ENCODE measurements at regions not wholly inside any gene's neighbourhood (a gene's known extent, or its start where the extent isn't known, plus 50 kb on each side); places are given as distances from the start of the nearest gene placed in this dataset.

DNA sequence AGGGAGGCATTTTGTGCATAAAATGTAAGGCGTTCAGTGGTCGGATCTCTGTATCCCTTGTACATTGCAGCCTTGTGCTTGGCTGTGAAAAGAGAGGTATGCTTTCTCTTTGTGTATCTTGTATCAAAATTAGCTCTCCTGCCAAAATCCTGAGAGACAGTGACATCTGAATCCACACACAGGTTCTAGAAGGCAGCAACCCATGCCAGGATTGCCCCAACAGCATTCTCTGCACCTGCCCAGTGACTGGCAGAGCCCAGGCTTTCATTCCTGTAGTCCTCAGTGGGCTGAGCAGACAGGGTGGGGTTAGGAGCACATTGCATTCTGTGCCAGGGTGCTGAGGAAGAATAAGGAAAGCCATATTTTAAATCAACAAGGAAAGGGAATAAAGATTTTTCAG lies 740.3 kb upstream of the RAB6C start:
- 95% methylated on average over 2 of the region's 2 CpGs for WGBS
- Histone ChIP-seq H3K4me3 (ENCODE audit: low read length) (no peak overlapping the region), H3K9ac (ENCODE audit: low read depth, low read length) (no peak overlapping the region), H3K36me3 (ENCODE audit: insufficient read depth, low read length) (no peaks in the 10 kb centered on the region), H3K4me1 (ENCODE audit: insufficient read depth, low read length) (no peaks in the 10 kb centered on the region), H3K27ac (ENCODE audit: low read depth, low read length) (no peak overlapping the region), H3K9me3 (ENCODE audit: insufficient read depth, low read depth, low read length) (peaks cover 4% of the 10 kb centered on the region; the same call in 1 of the 2 replicates), H3K27me3 (ENCODE audit: insufficient read depth, low read length) (no peaks in the 10 kb centered on the region)

DNA sequence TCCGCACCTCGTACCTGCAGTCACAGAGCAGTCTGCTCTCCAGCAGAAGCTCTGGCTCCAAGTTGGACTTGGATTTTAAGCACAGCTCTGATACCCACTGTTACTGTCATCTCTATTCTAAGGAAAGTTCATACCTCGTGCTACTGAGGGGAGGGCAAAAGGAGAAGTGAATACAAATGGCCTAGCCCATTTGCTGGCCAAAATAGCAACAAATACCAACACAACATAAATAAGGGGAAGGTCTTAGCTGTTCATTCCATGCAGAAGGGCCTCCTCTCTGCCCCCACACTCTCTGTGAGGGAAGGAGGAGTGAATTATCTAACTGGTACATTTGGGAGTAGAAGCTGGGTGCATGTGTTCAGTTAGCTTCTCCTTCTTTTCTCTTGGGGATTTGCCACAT lies 739.4 kb upstream of the RAB6C start:
- no peaks in the 10 kb centered on the region for H3K36me3 ChIP-seq (ENCODE audit: insufficient read depth, low read length)
- H3K4me1 ChIP-seq (ENCODE audit: insufficient read depth, low read length), result no peaks in the 10 kb centered on the region
- 98% methylated on average over 2 of the region's 3 CpGs for WGBS
- peaks cover 5% of the 10 kb centered on the region; the same call in 1 of the 2 replicates for H3K9me3 ChIP-seq (ENCODE audit: insufficient read depth, low read depth, low read length)
- H3K27me3 ChIP-seq (ENCODE audit: insufficient read depth, low read length), result no peaks in the 10 kb centered on the region
- H3K4me3 ChIP-seq (ENCODE audit: low read length), result no peak overlapping the region
- H3K9ac ChIP-seq (ENCODE audit: low read depth, low read length), result no peak overlapping the region
- H3K27ac ChIP-seq (ENCODE audit: low read depth, low read length), result no peak overlapping the region

DNA sequence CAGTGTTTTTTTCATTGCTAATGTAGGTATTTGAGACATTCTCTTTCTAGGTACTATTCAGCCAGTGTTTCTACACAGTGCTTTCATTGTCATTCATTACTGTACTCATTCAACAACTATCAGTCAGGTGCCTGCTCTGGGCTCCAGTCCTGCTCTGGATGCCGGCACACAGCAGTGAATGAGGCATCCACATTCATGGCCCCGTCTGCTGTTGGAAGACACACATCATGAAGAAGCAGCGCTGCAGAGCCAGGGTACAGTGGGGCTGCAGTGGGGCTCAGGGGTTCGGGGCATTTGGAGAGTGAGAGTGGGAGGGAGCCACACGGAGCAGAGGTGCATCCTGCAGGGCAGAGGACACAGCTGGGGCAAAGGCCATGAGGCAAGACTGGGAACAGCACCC lies 737.2 kb upstream of the RAB6C start:
- WGBS, result 85% methylated on average over 5 of the region's 5 CpGs
- H3K9me3 ChIP-seq (ENCODE audit: insufficient read depth, low read depth, low read length), result peaks cover 8% of the 10 kb centered on the region; the same call in 1 of the 2 replicates
- no peak overlapping the region for H3K27ac ChIP-seq (ENCODE audit: low read depth, low read length)
- H3K27me3 ChIP-seq (ENCODE audit: insufficient read depth, low read length), result no peaks in the 10 kb centered on the region
- H3K4me1 ChIP-seq (ENCODE audit: insufficient read depth, low read length), result no peaks in the 10 kb centered on the region
- no peaks in the 10 kb centered on the region for H3K36me3 ChIP-seq (ENCODE audit: insufficient read depth, low read length)
- H3K9ac ChIP-seq (ENCODE audit: low read depth, low read length), result no peak overlapping the region
- H3K4me3 ChIP-seq (ENCODE audit: low read length), result no peak overlapping the region

DNA sequence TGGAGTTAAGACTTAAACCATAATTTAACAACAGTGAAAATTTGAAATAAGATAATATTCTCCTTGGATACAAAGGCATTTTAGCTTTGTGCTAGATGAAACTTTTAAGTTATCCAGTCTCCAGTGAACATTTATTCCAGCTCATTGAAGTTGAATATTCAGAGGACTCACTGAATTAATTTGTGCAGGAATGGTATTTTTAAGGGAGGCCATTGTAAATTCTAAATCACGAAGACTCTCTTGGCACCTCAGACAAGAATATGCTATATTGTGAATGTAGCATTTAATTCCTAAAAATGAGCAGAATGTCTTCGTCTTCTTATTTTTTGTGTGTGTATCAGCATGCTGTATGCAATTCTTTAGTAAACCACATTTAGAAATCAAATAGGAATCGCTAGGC lies 731.7 kb upstream of the RAB6C start:
- Histone ChIP-seq H3K4me1 (ENCODE audit: insufficient read depth, low read length) (no peaks in the 10 kb centered on the region), H3K27ac (ENCODE audit: low read depth, low read length) (no peak overlapping the region), H3K36me3 (ENCODE audit: insufficient read depth, low read length) (no peaks in the 10 kb centered on the region), H3K4me3 (ENCODE audit: low read length) (no peak overlapping the region), H3K27me3 (ENCODE audit: insufficient read depth, low read length) (no peaks in the 10 kb centered on the region), H3K9ac (ENCODE audit: low read depth, low read length) (no peak overlapping the region), H3K9me3 (ENCODE audit: insufficient read depth, low read depth, low read length) (peaks cover 8% of the 10 kb centered on the region; the same call in 1 of the 2 replicates)
- WGBS, result 98% methylated on average over 3 of the region's 3 CpGs

DNA sequence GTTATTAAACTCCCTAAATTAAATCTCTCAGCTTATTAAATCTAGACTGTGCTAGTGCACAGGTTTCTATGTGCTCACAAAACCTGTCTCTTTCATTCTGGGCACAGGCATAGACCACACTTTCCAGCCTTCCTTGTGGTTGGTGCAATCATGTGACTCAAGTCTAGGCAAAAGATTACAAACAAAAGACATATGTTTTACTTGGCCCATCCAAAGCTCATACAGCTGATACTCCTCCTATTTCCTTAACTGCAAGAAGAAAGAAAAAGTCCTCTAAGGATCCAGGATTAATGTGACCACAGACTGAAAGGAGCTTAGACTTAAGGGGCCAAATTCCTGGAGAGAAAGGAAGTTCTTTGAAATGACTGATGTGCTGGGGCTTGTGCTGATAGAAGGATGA lies 731.3 kb upstream of the RAB6C start:
- Histone ChIP-seq H3K9ac (ENCODE audit: low read depth, low read length) (no peak overlapping the region), H3K27ac (ENCODE audit: low read depth, low read length) (no peak overlapping the region), H3K27me3 (ENCODE audit: insufficient read depth, low read length) (no peaks in the 10 kb centered on the region), H3K4me1 (ENCODE audit: insufficient read depth, low read length) (no peaks in the 10 kb centered on the region), H3K9me3 (ENCODE audit: insufficient read depth, low read depth, low read length) (peaks cover 8% of the 10 kb centered on the region; the same call in 1 of the 2 replicates), H3K4me3 (ENCODE audit: low read length) (no peak overlapping the region), H3K36me3 (ENCODE audit: insufficient read depth, low read length) (no peaks in the 10 kb centered on the region)

DNA sequence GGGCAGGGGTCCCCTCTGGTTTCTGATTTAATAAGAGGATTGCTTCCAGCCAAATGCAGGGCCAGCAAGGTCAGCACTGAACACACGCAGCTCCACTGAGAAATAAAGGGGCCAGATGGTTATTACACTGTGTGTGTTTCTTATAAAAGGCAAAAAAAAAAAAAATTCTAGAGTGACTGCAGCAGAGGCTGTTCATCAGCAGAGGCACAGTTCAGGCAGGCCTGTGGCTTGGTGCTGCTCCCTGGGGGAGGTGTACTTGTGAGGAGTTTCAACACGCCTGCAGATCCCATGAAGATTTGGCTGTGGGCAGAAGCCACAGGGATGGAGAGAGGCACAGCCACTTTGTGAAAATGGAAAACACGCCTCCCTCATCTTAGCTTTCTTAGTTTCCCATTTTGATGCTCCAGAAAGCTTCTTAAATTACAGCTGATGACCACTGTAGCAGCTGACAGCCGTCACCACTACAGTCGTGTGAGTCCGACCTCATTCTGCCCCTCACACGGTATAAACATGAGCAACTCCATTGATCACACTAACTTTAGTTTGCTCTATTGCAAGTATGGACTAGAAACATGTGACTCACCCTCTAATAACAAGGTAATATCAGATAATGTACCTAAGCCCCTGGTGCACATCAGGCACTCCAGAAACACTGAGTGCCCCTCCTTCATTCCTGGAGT lies 726.5 kb upstream of the RAB6C start:
- Histone ChIP-seq H3K27ac (ENCODE audit: low read depth, low read length) (no peak overlapping the region), H3K27me3 (ENCODE audit: insufficient read depth, low read length) (no peaks in the 10 kb centered on the region), H3K4me3 (ENCODE audit: low read length) (no peak overlapping the region), H3K4me1 (ENCODE audit: insufficient read depth, low read length) (no peaks in the 10 kb centered on the region), H3K9me3 (ENCODE audit: insufficient read depth, low read depth, low read length) (peaks cover under 1% of the 10 kb centered on the region), H3K9ac (ENCODE audit: low read depth, low read length) (no peak overlapping the region), H3K36me3 (ENCODE audit: insufficient read depth, low read length) (no peaks in the 10 kb centered on the region)
- WGBS, result 92% methylated on average over 7 of the region's 7 CpGs

DNA sequence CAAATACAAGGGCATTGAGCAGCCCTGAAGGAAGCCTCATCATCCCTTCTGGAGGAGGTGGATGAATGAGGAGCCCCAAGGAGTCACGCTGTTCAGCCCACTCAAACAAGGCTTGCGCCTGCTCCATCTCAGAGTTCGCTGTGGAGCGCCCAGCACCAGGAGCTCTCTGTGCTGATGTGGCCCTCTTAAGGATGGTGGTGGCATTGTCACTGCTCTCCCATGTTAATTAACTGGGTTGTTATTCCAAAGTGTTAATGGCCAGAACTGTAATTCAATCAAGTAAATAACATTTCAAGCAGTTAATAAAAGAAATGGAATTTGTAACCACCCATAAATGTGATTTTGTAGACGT lies 726.0 kb upstream of the RAB6C start:
- H3K4me3 ChIP-seq (ENCODE audit: low read length), result no peak overlapping the region
- H3K9ac ChIP-seq (ENCODE audit: low read depth, low read length), result no peak overlapping the region
- H3K4me1 ChIP-seq (ENCODE audit: insufficient read depth, low read length), result no peaks in the 10 kb centered on the region
- no peaks in the 10 kb centered on the region for H3K27me3 ChIP-seq (ENCODE audit: insufficient read depth, low read length)
- H3K9me3 ChIP-seq (ENCODE audit: insufficient read depth, low read depth, low read length), result peaks cover 5% of the 10 kb centered on the region
- H3K36me3 ChIP-seq (ENCODE audit: insufficient read depth, low read length), result no peaks in the 10 kb centered on the region
- no peak overlapping the region for H3K27ac ChIP-seq (ENCODE audit: low read depth, low read length)
- 47% methylated on average over 5 of the region's 5 CpGs for WGBS

DNA sequence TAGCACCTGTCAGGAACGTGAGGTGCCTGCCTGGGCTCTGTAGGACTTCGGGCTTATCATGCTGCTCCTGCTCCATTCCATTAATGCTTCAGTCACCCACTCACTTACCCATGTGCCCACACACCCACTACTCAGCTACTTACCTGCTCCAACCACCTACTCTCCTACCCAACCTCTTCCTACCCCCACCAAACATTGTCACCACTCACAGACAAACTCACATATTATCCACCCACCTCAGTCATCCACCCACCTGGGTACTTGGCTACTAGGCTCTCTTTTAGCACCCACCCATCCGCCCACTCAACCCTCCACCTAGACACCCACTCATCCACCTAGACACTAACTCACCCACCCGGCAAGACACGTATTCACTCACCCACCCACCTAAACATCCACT lies 724.7 kb upstream of the RAB6C start:
- 91% methylated on average over 5 of the region's 5 CpGs for WGBS
- Histone ChIP-seq H3K27ac (ENCODE audit: low read depth, low read length) (no peak overlapping the region), H3K36me3 (ENCODE audit: insufficient read depth, low read length) (no peaks in the 10 kb centered on the region), H3K4me1 (ENCODE audit: insufficient read depth, low read length) (no peaks in the 10 kb centered on the region), H3K27me3 (ENCODE audit: insufficient read depth, low read length) (no peaks in the 10 kb centered on the region), H3K9ac (ENCODE audit: low read depth, low read length) (no peak overlapping the region), H3K9me3 (ENCODE audit: insufficient read depth, low read depth, low read length) (peaks cover 15% of the 10 kb centered on the region), H3K4me3 (ENCODE audit: low read length) (no peak overlapping the region)

DNA sequence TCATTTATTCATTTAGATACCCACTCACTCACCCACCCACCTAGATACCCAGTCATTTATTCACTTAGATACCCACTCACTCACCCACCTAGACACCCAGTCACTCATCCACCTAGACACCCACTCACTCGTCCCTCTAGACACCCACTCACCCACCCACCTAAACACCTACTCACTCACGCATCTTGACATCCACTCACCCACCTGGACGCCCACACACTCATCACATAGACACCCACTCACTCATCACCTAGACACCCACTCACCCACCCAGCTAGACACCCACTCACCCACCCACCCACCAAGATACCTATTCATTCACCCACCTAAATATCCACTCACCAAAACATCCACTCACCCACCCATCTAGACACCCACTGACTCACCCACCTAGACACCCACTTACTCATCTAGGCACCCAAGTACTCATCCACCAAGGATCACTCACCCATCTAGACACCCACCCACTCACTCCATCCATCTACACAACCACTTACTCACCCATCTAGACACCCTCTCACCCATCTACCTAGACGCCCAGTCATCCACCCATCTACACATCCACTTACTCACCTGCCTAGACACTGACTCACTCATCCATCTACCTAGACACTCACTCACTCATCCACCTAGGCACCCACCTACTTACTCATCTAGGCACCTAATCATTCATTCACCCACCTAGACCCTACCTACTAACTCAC lies 723.7 kb upstream of the RAB6C start:
- no peaks in the 10 kb centered on the region for H3K36me3 ChIP-seq (ENCODE audit: insufficient read depth, low read length)
- H3K9ac ChIP-seq (ENCODE audit: low read depth, low read length), result no peak overlapping the region
- H3K9me3 ChIP-seq (ENCODE audit: insufficient read depth, low read depth, low read length), result peaks cover 18% of the 10 kb centered on the region
- 91% methylated on average over 4 of the region's 4 CpGs for WGBS
- no peak overlapping the region for H3K27ac ChIP-seq (ENCODE audit: low read depth, low read length)
- no peaks in the 10 kb centered on the region for H3K4me1 ChIP-seq (ENCODE audit: insufficient read depth, low read length)
- H3K27me3 ChIP-seq (ENCODE audit: insufficient read depth, low read length), result no peaks in the 10 kb centered on the region
- H3K4me3 ChIP-seq (ENCODE audit: low read length), result no peak overlapping the region

DNA sequence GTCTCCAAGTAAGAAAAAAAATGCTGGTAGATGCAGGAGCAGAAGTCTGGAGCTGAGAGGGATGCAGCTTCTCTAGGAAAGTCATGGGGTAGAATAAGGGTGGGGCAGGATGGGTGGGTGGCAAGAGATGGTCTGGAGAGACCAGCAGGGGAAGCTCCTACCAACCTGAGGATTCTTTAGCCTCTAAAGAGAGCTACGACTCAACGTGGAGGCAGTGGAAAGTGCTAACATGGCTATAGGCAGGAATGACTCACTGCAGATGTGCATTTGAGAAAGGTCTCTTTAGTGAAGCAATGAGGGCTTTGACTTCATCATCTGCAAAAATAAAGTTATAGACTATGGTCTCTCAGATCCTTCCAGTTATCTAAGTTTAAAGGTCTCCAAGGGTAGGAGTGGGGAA lies 722.8 kb upstream of the RAB6C start:
- no peak overlapping the region for H3K9ac ChIP-seq (ENCODE audit: low read depth, low read length)
- no peak overlapping the region for H3K27ac ChIP-seq (ENCODE audit: low read depth, low read length)
- H3K4me3 ChIP-seq (ENCODE audit: low read length), result no peak overlapping the region
- WGBS, result 72% methylated on average over 2 of the region's 2 CpGs
- no peaks in the 10 kb centered on the region for H3K36me3 ChIP-seq (ENCODE audit: insufficient read depth, low read length)
- H3K4me1 ChIP-seq (ENCODE audit: insufficient read depth, low read length), result no peaks in the 10 kb centered on the region
- peaks cover 18% of the 10 kb centered on the region for H3K9me3 ChIP-seq (ENCODE audit: insufficient read depth, low read depth, low read length)
- no peaks in the 10 kb centered on the region for H3K27me3 ChIP-seq (ENCODE audit: insufficient read depth, low read length)

DNA sequence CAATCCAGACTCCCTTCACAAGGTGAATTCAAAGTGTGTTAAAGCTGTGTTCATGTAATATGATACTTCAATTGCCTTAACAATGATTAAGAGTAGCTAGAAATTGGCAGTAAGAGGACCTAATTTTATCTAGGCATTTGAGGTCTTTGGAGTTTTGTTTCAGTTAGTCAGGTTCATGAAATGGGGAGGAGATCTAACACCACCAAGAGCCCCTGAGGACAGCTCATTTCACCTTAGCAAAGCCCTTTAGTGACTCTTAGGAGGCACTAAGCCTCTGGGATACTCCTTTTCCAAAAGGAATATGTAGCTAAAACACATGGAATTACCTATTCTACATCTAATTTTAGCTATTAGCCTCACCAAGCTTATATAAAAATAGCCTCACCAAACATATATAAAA lies 716.5 kb upstream of the RAB6C start:
- peaks cover 32% of the 10 kb centered on the region for H3K9me3 ChIP-seq (ENCODE audit: insufficient read depth, low read depth, low read length)
- H3K27ac ChIP-seq (ENCODE audit: low read depth, low read length), result no peak overlapping the region
- no peak overlapping the region for H3K4me3 ChIP-seq (ENCODE audit: low read length)
- no peaks in the 10 kb centered on the region for H3K27me3 ChIP-seq (ENCODE audit: insufficient read depth, low read length)
- H3K36me3 ChIP-seq (ENCODE audit: insufficient read depth, low read length), result no peaks in the 10 kb centered on the region
- no peaks in the 10 kb centered on the region for H3K4me1 ChIP-seq (ENCODE audit: insufficient read depth, low read length)
- H3K9ac ChIP-seq (ENCODE audit: low read depth, low read length), result no peak overlapping the region

DNA sequence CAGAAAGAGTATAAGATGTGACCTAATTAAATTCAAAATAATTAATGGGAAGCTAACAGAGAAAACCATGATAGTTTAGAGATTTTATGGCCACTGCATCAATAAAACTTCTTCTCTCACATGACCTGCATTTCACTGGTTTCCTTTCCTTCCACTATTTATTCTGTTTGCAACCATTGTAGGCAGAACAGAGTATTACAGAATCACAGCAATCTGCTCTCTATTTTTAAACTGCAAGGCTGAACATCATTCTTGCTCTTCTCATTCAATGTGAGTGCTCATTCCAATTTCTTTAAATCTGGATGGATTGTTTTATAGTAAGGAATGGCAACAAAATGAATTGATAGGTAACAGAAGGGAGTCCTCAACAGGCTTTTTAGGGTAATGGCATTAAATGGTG lies 715.5 kb upstream of the RAB6C start:
- Histone ChIP-seq H3K36me3 (ENCODE audit: insufficient read depth, low read length) (no peaks in the 10 kb centered on the region), H3K27ac (ENCODE audit: low read depth, low read length) (no peak overlapping the region), H3K4me1 (ENCODE audit: insufficient read depth, low read length) (no peaks in the 10 kb centered on the region), H3K9ac (ENCODE audit: low read depth, low read length) (no peak overlapping the region), H3K9me3 (ENCODE audit: insufficient read depth, low read depth, low read length) (peaks cover 28% of the 10 kb centered on the region), H3K27me3 (ENCODE audit: insufficient read depth, low read length) (no peaks in the 10 kb centered on the region), H3K4me3 (ENCODE audit: low read length) (no peak overlapping the region)
